Fibroblast of lung (primary cell): ENCODE measurements at regions not wholly inside any gene's neighbourhood (a gene's known extent, or its start where the extent isn't known, plus 50 kb on each side); places are given as distances from the start of the nearest gene placed in this dataset.
A peak's percentile ranks its signal among the peaks of the same experiment; 100 is the strongest.

ENCODE experiments used
- DNase-seq, 2 donors: peaks; one replicate each; pipeline versions ENCODE4 v3.0.0 to v3.0.0-alpha.2; 2010; ENCODE audit warnings: low read depth in 2 of 2
- H2AFZ ChIP-seq: 2 replicates; pipeline ENCODE4 v1.5.1; 2012; ENCODE audit warnings: low read length, control low read depth, inconsistent platforms
- H3K27ac ChIP-seq: 2 replicates; pipeline ENCODE4 v1.5.1; 2011; ENCODE audit warnings: low read length, control low read depth; ENCODE audit not compliant: insufficient read depth
- H3K27me3 ChIP-seq: 2 replicates; pipeline ENCODE4 v1.5.1; 2011; ENCODE audit warnings: mild to moderate bottlenecking, low read length; ENCODE audit not compliant: control insufficient read depth, insufficient read depth
- H3K36me3 ChIP-seq: 2 replicates; pipeline ENCODE4 v1.5.1; 2011; ENCODE audit warnings: low read length; ENCODE audit not compliant: control insufficient read depth, insufficient read depth
- H3K4me1 ChIP-seq: 2 replicates; pipeline ENCODE4 v1.5.1; 2011; ENCODE audit warnings: low read length; ENCODE audit not compliant: control insufficient read depth, insufficient read depth; ENCODE audit errors: extremely low read depth
- H3K4me2 ChIP-seq: 2 replicates; pipeline ENCODE4 v1.5.1; 2011; ENCODE audit warnings: low read length, control low read depth; ENCODE audit not compliant: insufficient read depth; ENCODE audit errors: extremely low read depth
- H3K4me3 ChIP-seq, 4 experiments: fragments of 200-600 bp in 1 of 4; sonication (generic) in 1 of 4; replicated peaks in 1 of 4; 2 replicates each; pipeline ENCODE4 v1.5.1; 2011 to 2016; ENCODE audit warnings: low read length in 4 of 4, low read depth in 3 of 4, mild to moderate bottlenecking in 3 of 4, control low read depth in 2 of 4, inconsistent platforms in 1 of 4, mixed read lengths in 1 of 4; ENCODE audit not compliant: insufficient read depth in 1 of 4; ENCODE audit errors: control extremely low read depth in 1 of 4
- H3K79me2 ChIP-seq: 2 replicates; pipeline ENCODE4 v1.5.1; 2012; ENCODE audit warnings: mild to moderate bottlenecking, low read length, inconsistent platforms; ENCODE audit not compliant: control insufficient read depth, insufficient read depth
- H3K9ac ChIP-seq: 2 replicates; pipeline ENCODE4 v1.5.1; 2011; ENCODE audit warnings: mild to moderate bottlenecking, low read length, control low read depth; ENCODE audit not compliant: insufficient read depth
- H3K9me3 ChIP-seq: 2 replicates; pipeline ENCODE4 v1.5.1; 2012; ENCODE audit warnings: low read depth, low read length; ENCODE audit not compliant: control insufficient read depth, insufficient read depth
- H4K20me1 ChIP-seq: 2 replicates; pipeline ENCODE4 v1.5.1; 2011; ENCODE audit warnings: low read length; ENCODE audit not compliant: control insufficient read depth, insufficient read depth; ENCODE audit errors: extremely low read depth
- CTCF ChIP-seq, 2 donors: IDR thresholded peaks in 1 of 2; conservative IDR thresholded peaks in 1 of 2; 1 replicate in 1 of 2; 2 replicates in 1 of 2; pipeline ENCODE4 v1.5.1; 2011 to 2012; ENCODE audit warnings: low read length in 2 of 2, control low read depth in 1 of 2, inconsistent platforms in 1 of 2, low read depth in 1 of 2, mild to moderate bottlenecking in 1 of 2
- EZH2 ChIP-seq: IDR thresholded peaks from 2 replicates; pipeline ENCODE4 v1.5.1; 2012; ENCODE audit warnings: low read length, control low read depth, mild to moderate bottlenecking; ENCODE audit errors: missing control alignments

DNA sequence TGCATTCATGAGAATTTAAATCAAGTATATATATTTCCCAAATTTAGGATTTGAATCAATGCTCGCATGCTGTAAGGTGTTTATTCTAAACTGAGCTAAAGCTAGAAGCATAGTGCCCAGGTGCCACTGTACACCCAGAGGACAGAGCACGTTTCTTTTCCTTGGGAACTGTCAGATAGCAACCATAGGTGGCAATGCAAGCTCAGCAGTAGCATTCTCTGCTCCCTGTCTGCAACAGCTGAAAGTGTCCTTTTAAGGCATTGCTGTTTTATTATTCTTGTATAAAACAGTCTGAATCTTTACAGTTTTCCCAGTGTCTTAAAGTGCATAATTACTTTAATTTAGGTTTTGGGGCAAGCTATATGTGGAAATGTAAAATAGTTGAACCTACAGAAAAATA lies 443.4 kb upstream of the MMS22L start:
- H3K79me2 ChIP-seq = no peaks in the 10 kb centered on the region
- H3K27me3 ChIP-seq = no peaks in the 10 kb centered on the region
- no peak overlapping the region for H2AFZ ChIP-seq
- no peak overlapping the region for H3K9ac ChIP-seq
- no peaks in the 10 kb centered on the region for H3K36me3 ChIP-seq
- H4K20me1 ChIP-seq = no peaks in the 10 kb centered on the region
- H3K27ac ChIP-seq = no peak overlapping the region
- no peak overlapping the region for H3K4me2 ChIP-seq
- TF ChIP-seq EZH2 (no peak), CTCF (conservative IDR thresholded peaks at IDR 0.05 in 1 of 2, IDR thresholded peaks at IDR 0.05 in 1 of 2; ENCODE audit: low read depth in 1 of 2, low read length in 2 of 2) (no peak)
- H3K4me3 ChIP-seq = no peak overlapping the region
- no peaks in the 10 kb centered on the region for H3K4me1 ChIP-seq
- peak in 1 of 2 donors; percentile 21 for DNase-seq
- H3K9me3 ChIP-seq = no peaks in the 10 kb centered on the region

GRCh38 chr6:97732045-97732444 lies 449.0 kb upstream of the MMS22L start:
- Histone ChIP-seq H3K27me3 (no peaks in the 10 kb centered on the region), H2AFZ (no peak overlapping the region), H3K9ac (no peak overlapping the region), H3K4me1 (no peaks in the 10 kb centered on the region), H4K20me1 (no peaks in the 10 kb centered on the region), H3K4me2 (no peak overlapping the region), H3K36me3 (no peaks in the 10 kb centered on the region), H3K9me3 (no peaks in the 10 kb centered on the region), H3K4me3 (no peak overlapping the region), H3K27ac (no peak overlapping the region), H3K79me2 (no peaks in the 10 kb centered on the region)
- TF ChIP-seq EZH2 = no peak
- no peak for TF ChIP-seq CTCF (conservative IDR thresholded peaks at IDR 0.05 in 1 of 2, IDR thresholded peaks at IDR 0.05 in 1 of 2; ENCODE audit: low read depth in 1 of 2, low read length in 2 of 2)
- no peak for DNase-seq

- no peak overlapping the region for H3K4me3 ChIP-seq
- H3K4me2 ChIP-seq = no peak overlapping the region
- H3K36me3 ChIP-seq = no peaks in the 10 kb centered on the region
- no peak for TF ChIP-seq CTCF (conservative IDR thresholded peaks at IDR 0.05 in 1 of 2, IDR thresholded peaks at IDR 0.05 in 1 of 2; ENCODE audit: low read depth in 1 of 2, low read length in 2 of 2)
- TF ChIP-seq EZH2 = no peak
- no peak for DNase-seq
- H3K27me3 ChIP-seq = no peaks in the 10 kb centered on the region
- no peaks in the 10 kb centered on the region for H3K4me1 ChIP-seq
- H4K20me1 ChIP-seq = no peaks in the 10 kb centered on the region
- H3K79me2 ChIP-seq = no peaks in the 10 kb centered on the region
- no peaks in the 10 kb centered on the region for H3K9me3 ChIP-seq
- H2AFZ ChIP-seq = no peak overlapping the region
- H3K9ac ChIP-seq = no peak overlapping the region
- H3K27ac ChIP-seq = no peak overlapping the region
Observed at GRCh38 chr6:97757575-97757974, 474.6 kb upstream of the MMS22L start.
